SK-N-MC (cell line): ENCODE measurements at regions not wholly inside any gene's neighbourhood (a gene's known extent, or its start where the extent isn't known, plus 50 kb on each side); places are given as distances from the start of the nearest gene placed in this dataset.

ENCODE experiments used
- EZH2 ChIP-seq: fragments of 200-600 bp; sonication (generic); IDR thresholded peaks from one replicate; pipeline ENCODE4 v1.6.1; 2017; ENCODE audit warnings: antibody characterized with exemption
- POLR2AphosphoS5 ChIP-seq: IDR thresholded peaks from 2 replicates; pipeline ENCODE4 v1.6.1; 2012; ENCODE audit warnings: mild to moderate bottlenecking, low read depth, low read length, borderline replicate concordance

GRCh38 chr2:174680221-174680620 is 82.6 kb upstream of the WIPF1 start:
- TF ChIP-seq POLR2AphosphoS5 (no peak), EZH2 (no peak)
